ENCODE measurements at regions not wholly inside any gene's neighbourhood (a gene's known extent, or its start where the extent isn't known, plus 50 kb on each side); places are given as distances from the start of the nearest gene placed in this dataset.

- DNase-seq (ENCODE audit: low read depth in 2 of 2) = no peak
Measured at GRCh38 chr16:86909359-86910160, 331.2 kb downstream of the FOXL1 start.

GRCh38 chr16:86910161-86910769 lies 331.9 kb downstream of the FOXL1 start:
- DNase-seq (ENCODE audit: low read depth in 2 of 2) = no peak

DNA sequence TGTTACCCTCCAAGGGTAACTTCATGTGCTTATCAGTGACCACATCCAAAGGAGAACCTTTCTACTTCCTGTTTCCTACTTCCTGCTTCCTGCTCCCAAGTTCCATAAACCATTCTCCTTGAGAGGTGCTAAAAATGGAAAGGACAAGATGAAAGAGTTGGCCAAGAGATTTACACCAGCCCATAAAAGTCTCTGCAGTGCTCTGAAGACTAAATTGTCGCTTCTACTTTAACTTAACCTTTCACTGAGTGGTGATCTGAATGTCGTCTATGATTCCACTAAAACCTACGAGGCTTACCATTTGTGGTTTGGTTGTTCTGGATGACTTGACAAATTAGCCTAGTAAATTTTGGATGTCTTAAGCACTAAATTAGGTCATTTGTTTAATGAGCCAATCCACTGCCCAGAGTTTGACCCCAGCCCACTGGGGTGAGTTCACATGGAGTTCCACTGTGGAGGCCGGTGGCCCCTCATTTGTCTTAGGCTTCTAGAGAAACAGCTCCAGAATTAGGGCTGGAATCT lies 333.1 kb downstream of the FOXL1 start:
- no peak for DNase-seq (ENCODE audit: low read depth in 2 of 2)

- DNase-seq (ENCODE audit: low read depth in 2 of 2) = no peak
Measured at GRCh38 chr16:86913886-86914285, 335.5 kb downstream of the FOXL1 start.

GRCh38 chr16:86914876-86915717 lies 336.7 kb downstream of the FOXL1 start:
- DNase-seq (ENCODE audit: low read depth in 2 of 2) = no peak

GRCh38 chr16:86917471-86918365 lies 339.4 kb downstream of the FOXL1 start:
- DNase-seq (ENCODE audit: low read depth in 2 of 2) = no peak

DNA sequence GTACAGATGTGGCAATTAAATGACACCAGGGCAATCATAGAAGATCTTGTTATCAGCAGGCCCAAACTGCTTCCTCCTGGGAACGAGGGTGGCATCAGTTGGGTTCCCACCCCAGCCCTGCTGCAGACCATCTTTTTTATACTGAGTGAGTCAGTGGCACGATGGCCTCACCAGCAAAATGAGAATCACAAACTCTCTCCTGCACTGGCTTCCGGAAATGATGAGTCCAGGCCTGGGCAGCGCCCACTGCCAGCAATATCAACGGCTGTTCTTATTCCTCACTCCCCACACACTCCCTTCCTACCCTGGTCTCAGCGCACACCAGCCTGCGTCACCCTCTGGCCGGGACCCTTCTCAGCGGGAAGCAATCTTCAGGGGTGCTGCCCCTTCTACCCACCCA lies 340.3 kb downstream of the FOXL1 start:
- DNase-seq (ENCODE audit: low read depth in 2 of 2) = no peak

GRCh38 chr16:86919078-86919477 lies 340.7 kb downstream of the FOXL1 start:
- DNase-seq (ENCODE audit: low read depth in 2 of 2) = no peak

DNA sequence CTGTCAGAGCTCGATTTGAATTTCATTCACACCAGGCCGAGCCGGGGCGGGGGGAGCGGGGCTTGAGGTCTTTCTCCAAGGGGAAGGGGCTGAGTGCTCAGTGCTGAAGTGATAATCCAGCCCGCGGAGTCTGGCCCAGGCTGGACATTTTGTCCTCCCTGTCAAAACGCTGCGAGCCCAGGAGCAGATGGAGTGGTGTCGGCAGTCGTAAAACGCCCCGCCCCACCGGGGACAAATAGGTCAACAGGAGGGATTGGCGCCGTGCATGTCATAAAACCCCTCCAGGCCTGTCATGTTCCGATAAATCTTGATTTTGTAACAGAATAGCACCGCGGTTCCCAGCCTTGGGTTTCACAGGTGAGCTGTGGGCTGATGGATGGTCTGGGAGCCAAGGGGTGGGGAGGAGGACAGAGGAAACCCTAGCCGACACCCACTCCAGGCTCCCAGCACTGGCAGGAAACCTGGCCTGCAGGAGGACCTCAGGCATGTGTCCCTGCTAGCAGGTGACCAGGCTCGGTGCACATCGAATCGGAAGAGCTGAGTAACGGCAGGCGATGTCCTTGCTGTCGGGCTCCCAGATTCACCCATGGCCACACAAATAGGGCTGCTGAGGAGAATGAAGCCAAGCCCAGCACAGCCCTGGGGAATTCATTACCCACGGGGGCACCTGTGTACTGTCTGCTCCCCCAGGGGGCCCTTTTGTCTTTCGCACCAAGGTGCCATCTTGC lies 341.4 kb downstream of the FOXL1 start:
- DNase-seq (ENCODE audit: low read depth in 2 of 2) = no peak

GRCh38 chr16:86921289-86921688 lies 342.9 kb downstream of the FOXL1 start:
- DNase-seq (ENCODE audit: low read depth in 2 of 2) = no peak

GRCh38 chr16:86922311-86922710 lies 344.0 kb downstream of the FOXL1 start:
- DNase-seq (ENCODE audit: low read depth in 2 of 2) = no peak

DNA sequence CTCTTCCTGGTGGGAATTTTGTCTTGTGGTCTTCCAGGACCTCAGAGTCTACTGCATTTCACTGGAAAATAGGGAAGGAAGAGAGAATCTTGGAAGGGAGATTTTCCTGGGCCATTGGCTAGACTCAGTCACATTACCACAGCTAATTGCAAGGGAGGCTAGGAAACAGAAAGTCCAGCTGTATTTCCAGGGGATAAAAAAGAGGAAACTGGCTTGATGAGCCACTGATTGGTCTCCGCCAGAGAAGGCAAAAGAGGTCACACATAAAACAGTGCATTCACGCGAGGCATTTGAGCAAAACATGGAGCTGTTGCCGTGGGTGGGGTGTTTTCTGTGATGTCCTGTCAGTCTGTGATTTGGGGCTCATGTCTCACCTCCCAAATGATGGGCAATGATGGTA lies 345.3 kb downstream of the FOXL1 start:
- no peak for DNase-seq (ENCODE audit: low read depth in 2 of 2)

GRCh38 chr16:86924537-86924936 lies 346.2 kb downstream of the FOXL1 start:
- DNase-seq (ENCODE audit: low read depth in 2 of 2) = no peak

DNA sequence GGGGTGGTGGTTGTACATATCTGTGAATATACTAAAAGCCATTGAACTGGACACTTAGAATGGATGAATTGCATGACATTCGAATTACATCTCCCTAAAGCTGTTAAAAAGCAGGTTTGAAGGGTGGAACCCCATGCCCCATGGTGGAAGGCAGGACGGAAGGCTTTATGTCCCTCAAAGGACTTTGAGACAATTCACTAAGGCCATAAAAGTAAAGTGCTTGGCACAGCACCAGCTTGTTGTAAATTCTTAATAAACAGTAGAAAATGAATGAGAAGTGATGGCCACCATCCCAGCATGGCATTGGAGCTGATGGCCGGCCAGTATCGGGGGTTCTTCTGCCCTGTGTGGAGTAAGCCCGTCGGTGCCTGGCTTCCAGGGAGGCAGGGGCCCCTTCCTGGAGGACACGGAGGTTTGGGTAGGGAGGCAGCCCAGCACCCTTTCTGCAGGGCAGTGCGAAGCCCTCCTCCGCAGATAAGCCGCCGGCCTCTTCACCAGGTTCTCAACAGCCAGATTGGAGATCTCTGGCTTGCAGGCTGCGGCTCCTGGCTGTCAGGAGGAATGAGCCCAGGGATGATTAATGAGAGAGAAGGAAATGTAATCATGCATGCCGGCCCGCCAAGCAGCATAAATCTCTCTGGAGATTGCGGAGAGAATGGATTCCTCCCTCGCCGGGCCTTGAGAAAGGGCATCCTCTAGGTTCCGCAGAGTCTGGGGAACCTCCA lies 346.9 kb downstream of the FOXL1 start:
- no peak for DNase-seq (ENCODE audit: low read depth in 2 of 2)

DNA sequence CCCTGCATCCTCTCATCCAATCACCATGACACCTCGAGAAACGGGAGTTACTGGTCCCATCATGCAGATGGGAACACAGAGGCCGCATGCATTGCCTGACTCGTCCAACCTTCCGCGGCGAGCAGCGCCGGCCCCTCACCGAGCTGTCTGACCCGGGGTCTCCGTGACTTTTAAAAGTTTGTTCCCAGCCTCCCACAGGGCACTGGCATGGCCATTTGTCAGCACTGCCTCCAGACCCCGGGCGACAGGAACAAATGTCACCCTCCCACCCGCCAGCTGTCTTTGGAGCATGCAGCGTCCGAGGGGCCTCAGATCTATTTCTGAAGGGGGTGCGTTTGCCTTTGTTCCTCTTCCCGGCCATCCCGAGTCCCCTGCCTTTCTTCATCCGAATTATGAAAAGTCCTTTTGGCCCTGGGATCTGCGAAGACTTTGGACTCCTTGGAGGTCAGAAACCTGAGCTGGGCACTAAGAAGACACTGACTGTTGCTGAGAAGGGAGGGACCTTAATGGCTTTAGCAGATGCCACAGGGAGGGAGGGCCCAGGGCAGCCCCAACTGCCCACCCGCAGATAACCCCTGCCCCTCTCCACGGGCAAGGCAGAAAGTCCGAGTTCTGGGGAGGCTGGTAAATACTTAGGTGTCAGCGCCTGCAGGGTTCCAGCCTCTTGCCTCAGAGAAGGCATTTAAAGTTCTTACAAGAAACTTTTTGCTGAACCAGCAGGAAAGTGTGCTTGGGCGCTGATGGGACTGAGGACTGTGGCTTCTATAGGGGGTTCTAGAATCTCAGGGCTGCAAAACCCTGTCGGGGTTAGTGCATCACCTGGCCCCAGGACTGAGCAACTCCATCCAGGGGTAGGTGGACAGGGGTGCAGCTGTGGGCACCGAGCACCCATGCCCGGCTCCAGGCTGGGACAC lies 348.1 kb downstream of the FOXL1 start:
- DNase-seq (ENCODE audit: low read depth in 2 of 2) = no peak

GRCh38 chr16:86927699-86928098 lies 349.4 kb downstream of the FOXL1 start:
- no peak for DNase-seq (ENCODE audit: low read depth in 2 of 2)

GRCh38 chr16:86928523-86929011 lies 350.2 kb downstream of the FOXL1 start:
- DNase-seq (ENCODE audit: low read depth in 2 of 2) = no peak

DNA sequence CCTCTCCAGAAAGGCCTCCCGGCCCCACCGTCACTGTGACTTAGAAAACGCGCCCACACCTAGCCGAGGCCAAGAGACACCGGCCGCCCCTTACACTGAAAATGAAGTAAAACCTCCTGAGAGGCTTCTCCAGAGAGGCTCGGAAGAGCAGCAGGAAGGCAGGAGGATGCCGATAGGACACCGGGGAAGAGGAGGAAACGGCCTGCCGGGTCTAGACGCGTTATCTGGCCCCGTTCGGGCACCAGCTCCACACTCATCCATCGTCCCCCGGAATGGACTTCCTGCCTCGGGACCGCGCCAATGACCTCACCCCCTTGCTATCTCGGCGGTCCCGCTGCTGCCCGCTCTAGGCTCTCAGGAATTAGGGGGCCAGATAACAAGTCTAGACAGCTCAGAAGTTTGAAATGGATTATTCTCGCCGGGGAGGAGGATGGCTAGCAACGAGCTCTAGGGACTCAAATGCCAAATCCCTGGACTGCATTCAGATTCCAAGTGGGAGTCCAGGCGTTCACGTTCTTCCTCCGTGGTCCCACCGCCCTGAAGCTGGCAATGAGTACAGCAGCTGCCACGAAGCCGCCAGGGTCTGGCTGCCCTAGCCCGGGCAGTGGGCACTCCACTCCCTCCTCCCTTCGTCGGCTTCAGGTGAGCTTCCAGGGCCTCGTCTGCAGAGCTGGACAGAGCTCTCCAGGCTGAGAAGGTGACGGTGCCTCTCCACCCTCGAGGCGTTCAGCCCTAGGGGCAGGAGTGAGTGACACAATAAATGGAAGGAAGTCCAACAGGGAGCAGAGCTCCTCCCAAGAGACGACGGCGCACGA lies 350.9 kb downstream of the FOXL1 start:
- DNase-seq (ENCODE audit: low read depth in 2 of 2) = no peak

Data from stimulated activated CD8-positive, alpha-beta memory T cell treated with anti-CD3 and anti-CD28 coated beads, Interleukin-15, amount 100 ng/mL, for 48 hours (primary cell).